Psoas muscle (tissue), 7 donors: ENCODE measurements at regions not wholly inside any gene's neighbourhood (a gene's known extent, or its start where the extent isn't known, plus 50 kb on each side); places are given as distances from the start of the nearest gene placed in this dataset.

Experiments used
- ATAC-seq, 4 donors: fragments of 200-7000 bp; cut with Tn5 transposase; one replicate each; pipeline ENCODE4 v1.9.1; 2020; ENCODE audit warnings: moderate library complexity in 3 of 4, mild to moderate bottlenecking in 2 of 4
- DNase-seq, 2 donors: peaks; one replicate each; pipeline ENCODE4 v3.0.0-alpha.2; 2020
- H3K27ac ChIP-seq: fragments of 200-600 bp; one replicate; pipeline ENCODE4 v1.8.0; 2022
- H3K27me3 ChIP-seq, 3 donors: fragments of 200-600 bp in 1 of 3; one replicate each; pipeline versions ENCODE4 v1.6.1 to v1.8.0; 2013 to 2022; ENCODE audit warnings: low read length in 2 of 3, mild to moderate bottlenecking in 2 of 3, moderate library complexity in 1 of 3; ENCODE audit not compliant: insufficient read depth in 3 of 3
- H3K36me3 ChIP-seq, 2 donors: fragments of 200-600 bp in 1 of 2; one replicate each; pipeline versions ENCODE4 v1.6.1 to v1.8.0; 2013 to 2022; ENCODE audit warnings: low read depth in 1 of 2, mild to moderate bottlenecking in 1 of 2, moderate library complexity in 1 of 2; ENCODE audit not compliant: insufficient read depth in 1 of 2
- H3K4me1 ChIP-seq: fragments of 200-600 bp; one replicate; pipeline ENCODE4 v1.8.0; 2022
- H3K4me3 ChIP-seq: fragments of 200-600 bp; one replicate; pipeline ENCODE4 v1.8.0; 2022; ENCODE audit warnings: mild to moderate bottlenecking
- H3K9me3 ChIP-seq: fragments of 200-600 bp; one replicate; pipeline ENCODE4 v1.8.0; 2022
- CTCF ChIP-seq: fragments of 200-600 bp; IDR thresholded peaks from one replicate; pipeline ENCODE4 v1.8.0; 2022; ENCODE audit warnings: antibody characterized with exemption
- WGBS, 3 donors: extraction: QIAGEN DNeasy Blood & Tissue Kit; methylation state at CpG; one replicate each; pipeline versions ENCODE4 v1.1.6 to v1.1.7; 2013; 5-methylcytosine and 5-hydroxymethylcytosine counted together
- intact Hi-C, 2 donors: fragments of 100-400 bp; cut with DNase I; formaldehyde crosslinking; loops; one replicate each; pipeline versions ENCODE4 v1.11.0 to v1.14.2; 2022
- donor health status: healthy with polysubstance abuse.
- donor health status: DM: no; HTN: no; CAD: no; lungs with moderate emphysema.
- donor health status: Bipolar disorder and iron deficiency.
- donor health status: healthy.
- donor health status: DM: yes; HTN: yes; CAD: no.
- donor health status: DM: no; HTN: no; CAD: no.
- donor health status: DM: yes; HTN: yes; CAD: no.

- intact Hi-C loops: no loop called here
- Histone ChIP-seq H3K4me3 (no peak overlapping the region), H3K9me3 (no peaks in the 10 kb centered on the region), H3K27ac (no peak overlapping the region), H3K27me3 (no peaks in the 10 kb centered on the region), H3K4me1 (no peaks in the 10 kb centered on the region), H3K36me3 (no peaks in the 10 kb centered on the region)
- 11 to 26% (median 12%) methylated on average over 3 of the region's 3 CpGs for WGBS, 3 donors
- DNase-seq (no peak), ATAC-seq (no peak)
- TF ChIP-seq CTCF: peak; percentile 56
Measured at GRCh38 chr2:180077295-180077906, 70.3 kb upstream of the CWC22 start.

DNA sequence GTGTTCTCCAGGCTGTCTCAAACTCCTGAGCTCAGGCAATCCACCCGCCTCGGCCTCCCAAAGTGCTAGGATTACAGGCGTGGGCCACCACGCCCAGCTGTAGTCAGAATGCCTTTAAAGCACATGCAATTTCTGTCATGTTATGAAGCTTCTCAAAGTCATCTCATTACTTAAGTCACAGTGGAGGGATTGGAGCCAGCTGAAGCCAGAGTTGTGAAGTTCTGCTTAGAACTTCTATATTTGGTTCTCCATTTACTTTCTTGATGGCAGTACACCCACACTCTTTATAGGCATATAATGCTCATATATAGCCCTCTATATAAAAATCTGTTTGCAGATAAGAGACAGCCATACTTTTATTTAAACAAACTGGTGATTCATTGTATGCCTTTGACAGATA is 68.8 kb upstream of the CWC22 start:
- no peak for DNase-seq
- Histone ChIP-seq H3K4me1 (no peaks in the 10 kb centered on the region), H3K27ac (no peak overlapping the region), H3K27me3 (no peaks in the 10 kb centered on the region), H3K36me3 (no peaks in the 10 kb centered on the region), H3K9me3 (no peaks in the 10 kb centered on the region), H3K4me3 (no peak overlapping the region)
- 66 to 89% (median 75%) methylated on average over 4 of the region's 4 CpGs for WGBS, 3 donors
- ATAC-seq: no peak
- TF ChIP-seq CTCF: no peak
- intact Hi-C loops: no loop called here

DNA sequence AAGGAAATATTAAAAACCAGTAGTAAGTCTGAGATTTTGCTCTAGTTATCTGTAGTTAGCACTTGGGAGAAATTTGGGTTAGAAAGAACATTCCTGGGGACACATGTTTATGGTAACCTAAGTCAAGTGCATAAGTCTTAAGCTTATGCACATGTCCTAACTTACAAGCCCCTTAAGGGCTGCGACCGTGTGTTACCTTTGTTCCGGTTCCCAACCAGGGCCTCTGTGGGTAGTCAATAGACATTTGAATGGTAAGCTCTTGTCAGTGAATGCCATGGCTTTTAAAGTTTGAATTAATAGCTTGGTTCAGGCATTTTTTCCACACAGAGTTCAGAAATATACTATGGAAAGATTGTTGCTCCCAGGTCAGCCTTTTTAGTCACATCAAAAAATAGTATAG is 64.7 kb upstream of the CWC22 start:
- no peak overlapping the region for H3K4me3 ChIP-seq
- no peaks in the 10 kb centered on the region for H3K27me3 ChIP-seq
- DNase-seq (no peak), ATAC-seq (no peak)
- H3K27ac ChIP-seq: no peak overlapping the region
- no peaks in the 10 kb centered on the region for H3K36me3 ChIP-seq
- TF ChIP-seq CTCF: no peak
- H3K4me1 ChIP-seq: no peaks in the 10 kb centered on the region
- intact Hi-C loops: no loop called here
- 45 to 52% (median 48%) methylated on average over 3 of the region's 3 CpGs for WGBS, 3 donors
- H3K9me3 ChIP-seq: peaks cover 7% of the 10 kb centered on the region

- no peak for TF ChIP-seq CTCF
- H3K36me3 ChIP-seq: no peaks in the 10 kb centered on the region
- 37 to 58% (median 46%) methylated on average over 5 of the region's 5 CpGs for WGBS, 3 donors
- intact Hi-C loops: no loop called here
- no peak for DNase-seq
- H3K4me1 ChIP-seq: no peaks in the 10 kb centered on the region
- H3K9me3 ChIP-seq: no peaks in the 10 kb centered on the region
- no peaks in the 10 kb centered on the region for H3K27me3 ChIP-seq
- no peak for ATAC-seq
- no peak overlapping the region for H3K4me3 ChIP-seq
- no peak overlapping the region for H3K27ac ChIP-seq
Measured at GRCh38 chr2:180063494-180064092, 56.5 kb upstream of the CWC22 start.

- Histone ChIP-seq H3K4me3 (no peak overlapping the region), H3K4me1 (no peaks in the 10 kb centered on the region), H3K36me3 (no peaks in the 10 kb centered on the region), H3K9me3 (no peaks in the 10 kb centered on the region), H3K27ac (no peak overlapping the region), H3K27me3 (no peaks in the 10 kb centered on the region)
- ATAC-seq (no peak), DNase-seq (no peak)
- no peak for TF ChIP-seq CTCF
- 91 to 93% (median 91%) methylated on average over 4 of the region's 4 CpGs for WGBS, 3 donors
- intact Hi-C loops: no loop called here
Measured at GRCh38 chr2:180062178-180062577, 55.1 kb upstream of the CWC22 start.
